Hematopoietic multipotent progenitor cell (in vitro differentiated cells): ENCODE measurements at regions not wholly inside any gene's neighbourhood (a gene's known extent, or its start where the extent isn't known, plus 50 kb on each side); places are given as distances from the start of the nearest gene placed in this dataset.
A peak's percentile ranks its signal among the peaks of the same experiment; 100 is the strongest.

Experiments
- DNase-seq, 3 donors: peaks; one replicate each; pipeline ENCODE4 v3.0.0-alpha.2; 2011 to 2015; ENCODE audit warnings: low read depth in 2 of 3, low spot score in 2 of 3

DNA sequence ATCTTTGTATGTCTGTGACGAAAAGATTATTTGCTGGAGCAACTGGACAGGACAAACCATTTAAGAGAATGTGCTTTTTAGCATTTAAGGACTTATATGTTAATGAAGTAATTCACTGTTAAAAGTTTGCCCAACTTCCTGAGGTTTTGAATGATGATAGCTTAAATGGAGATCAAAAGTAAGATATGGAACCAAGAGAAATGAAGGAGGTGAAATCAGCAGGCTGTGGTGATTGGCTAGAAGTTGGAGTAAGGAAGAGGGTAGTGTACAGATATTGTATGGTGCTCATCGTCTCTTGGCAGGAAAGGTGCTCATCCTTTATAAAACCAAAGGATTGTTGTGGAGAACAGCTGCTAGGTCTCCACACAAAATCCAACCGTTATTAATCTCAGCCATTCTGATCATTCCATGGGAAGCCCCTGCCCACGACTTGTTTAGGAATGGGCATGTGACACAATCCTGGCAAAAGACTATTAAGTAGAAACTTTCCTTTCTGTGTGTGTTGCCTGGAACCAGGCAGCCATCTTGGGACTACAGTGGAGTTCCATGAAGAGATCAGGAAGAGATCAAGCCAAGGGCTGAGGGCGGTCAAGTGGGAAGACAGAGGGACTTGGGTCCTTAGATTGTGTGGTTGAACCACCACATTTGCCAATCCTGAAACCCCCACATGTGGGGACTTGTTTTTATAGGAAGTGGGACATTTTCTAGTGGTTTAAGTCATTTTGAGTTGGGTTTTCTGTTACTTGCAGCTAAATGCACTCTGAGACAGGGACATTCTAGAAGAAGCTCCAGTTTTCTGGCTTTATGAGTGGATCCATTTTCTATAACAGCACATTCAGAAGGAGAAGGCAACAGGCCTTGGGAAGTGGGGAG, 56.8 kb upstream of the CHST11 start:
- peak in 1 of 3 donors; percentile 12 for DNase-seq

GRCh38 chr12:104402630-104403029, 54.1 kb upstream of the CHST11 start:
- no peak for DNase-seq

GRCh38 chr12:104404781-104405180, 52.0 kb upstream of the CHST11 start:
- no peak for DNase-seq

GRCh38 chr12:104406164-104406563, 50.6 kb upstream of the CHST11 start:
- DNase-seq, result no peak
